ENCODE measurements at regions not wholly inside any gene's neighbourhood (a gene's known extent, or its start where the extent isn't known, plus 50 kb on each side); places are given as distances from the start of the nearest gene placed in this dataset.

GRCh38 chr9:103266064-103266463 is 270.9 kb downstream of the CYLC2 start:
- TF ChIP-seq EZH2 (IDR thresholded peaks at IDR 0.05; ENCODE audit: borderline replicate concordance, low read length) = no peak
- no peak for TF ChIP-seq CTCF (IDR thresholded peaks at IDR 0.05; ENCODE audit: low read length)
